ENCODE measurements at regions not wholly inside any gene's neighbourhood (a gene's known extent, or its start where the extent isn't known, plus 50 kb on each side); places are given as distances from the start of the nearest gene placed in this dataset.

- no peak for TF ChIP-seq POLR2AphosphoS5 (IDR thresholded peaks at IDR 0.05)
- TF ChIP-seq CTCF (IDR thresholded peaks at IDR 0.05) = no peak
- no peak for TF ChIP-seq POLR2A (IDR thresholded peaks at IDR 0.05)
Measured at GRCh38 chr10:35743351-35743750, 101.3 kb upstream of the FZD8 start.
